GM18858 (cell line): ENCODE measurements at regions not wholly inside any gene's neighbourhood (a gene's known extent, or its start where the extent isn't known, plus 50 kb on each side); places are given as distances from the start of the nearest gene placed in this dataset.
"Not testable (repeated sequence)": the region's sequence is repeated elsewhere in the genome, so short reads cannot be mapped to it uniquely, and the experiment has no call there.

Source experiments
- ATAC-seq: cut with Tn5 transposase; IDR thresholded peaks from one replicate; pipeline ENCODE4 v1.9.1; 2021; ENCODE audit not compliant: unreplicated experiment

DNA sequence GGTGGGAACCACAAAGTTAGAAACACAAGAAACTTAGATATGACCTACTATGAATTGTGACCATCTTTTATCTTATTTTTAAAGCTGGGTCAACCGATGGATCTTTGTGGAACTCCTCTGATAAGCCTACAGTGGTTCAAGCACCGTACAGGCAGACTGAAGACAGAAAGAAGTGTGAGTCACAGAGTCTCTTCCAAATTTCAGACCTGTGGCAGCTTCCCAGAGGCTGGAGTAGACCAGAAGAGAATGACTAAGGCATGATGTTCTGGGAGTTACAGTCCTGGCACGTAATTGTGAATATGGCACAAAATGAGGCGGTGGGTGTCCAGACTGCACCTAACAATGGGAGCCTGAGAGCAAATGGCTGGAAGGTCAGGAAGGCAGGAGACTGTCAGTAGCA is 70.0 kb downstream of the LMO4 start:
- no peak for ATAC-seq

- no peak for ATAC-seq
Measured at GRCh38 chr1:87399264-87399663, 70.6 kb downstream of the LMO4 start.

DNA sequence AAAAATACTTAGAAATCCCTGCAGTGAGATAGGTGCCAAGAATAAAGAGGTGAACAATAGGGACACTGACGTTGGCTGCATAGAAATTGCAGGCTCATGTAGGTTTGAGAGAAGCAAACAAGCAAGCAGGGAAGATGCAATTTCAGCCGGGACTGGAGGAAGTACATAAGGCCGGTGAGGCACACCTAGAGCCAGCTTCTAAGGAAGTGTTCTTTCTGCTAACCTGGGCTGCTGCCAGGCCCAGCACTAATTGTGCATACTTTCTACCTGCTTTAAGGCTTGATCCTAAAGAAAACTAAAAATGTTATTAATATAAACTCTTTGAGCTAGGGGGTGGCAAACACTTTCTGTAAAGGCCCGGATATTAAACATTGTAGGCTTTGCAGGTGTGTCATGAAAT is 71.0 kb downstream of the LMO4 start:
- ATAC-seq = no peak

- ATAC-seq = no peak
Measured at GRCh38 chr1:87400813-87401212, 72.1 kb downstream of the LMO4 start.

DNA sequence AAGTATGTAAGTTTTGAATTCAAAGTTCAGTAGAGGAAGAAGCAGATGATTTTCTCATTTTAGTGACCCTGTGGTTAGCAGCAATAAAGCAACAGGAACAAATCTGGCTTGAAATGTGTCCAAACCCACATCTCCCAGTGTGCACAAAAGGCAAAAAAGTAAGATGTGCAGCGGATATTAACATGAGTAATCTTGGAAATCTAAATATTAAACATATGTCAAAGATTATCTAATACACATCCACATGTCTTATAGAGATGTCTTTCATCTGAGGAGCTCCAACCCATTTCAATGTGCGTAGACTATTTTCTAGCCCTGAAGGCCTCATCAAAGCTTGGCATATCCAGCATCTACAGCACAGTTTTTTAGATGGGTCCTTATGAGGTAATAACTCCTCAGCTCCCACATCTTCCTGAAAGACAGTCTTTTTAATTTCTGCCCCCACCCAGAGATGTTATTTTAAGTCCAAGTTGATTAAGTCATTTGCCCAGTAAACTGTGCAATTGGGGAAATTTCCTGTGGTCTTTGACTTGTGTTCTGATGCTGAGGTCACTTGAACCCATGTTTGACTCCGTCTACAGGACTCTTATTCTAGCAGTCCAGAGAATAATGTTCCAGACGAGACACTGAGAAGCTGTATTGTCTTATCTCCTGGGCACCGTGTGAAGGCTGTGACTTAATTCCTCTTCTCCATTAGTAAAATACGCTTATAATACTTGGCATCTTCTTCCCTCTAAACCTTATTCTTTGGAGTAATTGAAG is 73.7 kb downstream of the LMO4 start:
- ATAC-seq = no peak

- no peak for ATAC-seq
Measured at GRCh38 chr1:87403061-87403820, 74.6 kb downstream of the LMO4 start.

DNA sequence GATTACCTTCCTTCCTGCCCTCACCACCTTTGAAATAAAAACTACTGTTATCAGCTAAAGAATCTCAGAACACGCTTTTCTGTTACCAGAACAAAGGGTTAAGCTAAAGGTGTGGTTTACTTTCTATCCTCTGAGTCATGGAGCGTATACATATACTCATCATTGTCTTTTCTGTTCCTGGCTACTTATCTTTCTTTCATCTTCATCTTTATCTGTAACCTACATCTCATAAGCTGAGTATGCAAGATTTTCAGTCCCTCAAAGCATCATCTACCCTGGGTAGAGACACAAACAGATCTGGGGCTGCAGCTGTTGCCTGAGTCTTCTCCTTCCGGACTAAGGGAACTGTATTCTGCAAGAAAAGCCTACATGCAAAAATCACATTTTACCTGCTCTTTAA is 75.6 kb downstream of the LMO4 start:
- ATAC-seq = no peak

DNA sequence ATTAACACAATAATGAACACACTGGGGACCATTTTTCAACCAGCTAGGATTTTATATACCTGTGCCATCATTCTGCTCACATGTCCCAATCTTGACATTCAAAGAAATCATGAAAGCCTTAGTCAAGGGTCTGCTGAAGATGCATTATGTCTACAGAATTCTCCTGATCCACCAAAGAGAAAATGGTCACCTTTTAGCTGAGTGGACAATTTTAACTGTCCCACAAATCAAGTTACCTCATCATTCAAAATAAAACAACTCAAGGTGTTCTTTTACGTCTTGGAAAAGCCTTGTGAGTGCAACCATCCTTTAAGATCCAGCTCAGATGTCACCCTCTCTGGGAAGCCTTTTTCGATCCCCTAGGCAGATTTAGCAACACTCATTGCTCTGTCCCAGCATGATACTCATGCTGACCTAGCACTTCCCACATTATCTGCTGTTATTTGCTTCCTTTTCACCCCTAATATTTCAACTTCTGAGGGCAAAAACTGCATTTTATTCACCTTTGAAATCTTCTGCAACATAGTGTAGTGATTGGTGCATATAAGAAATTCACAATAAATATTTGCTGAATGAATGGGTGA is 80.1 kb downstream of the LMO4 start:
- ATAC-seq = no peak

- ATAC-seq = no peak
Measured at GRCh38 chr1:87410776-87411480, 82.2 kb downstream of the LMO4 start.

DNA sequence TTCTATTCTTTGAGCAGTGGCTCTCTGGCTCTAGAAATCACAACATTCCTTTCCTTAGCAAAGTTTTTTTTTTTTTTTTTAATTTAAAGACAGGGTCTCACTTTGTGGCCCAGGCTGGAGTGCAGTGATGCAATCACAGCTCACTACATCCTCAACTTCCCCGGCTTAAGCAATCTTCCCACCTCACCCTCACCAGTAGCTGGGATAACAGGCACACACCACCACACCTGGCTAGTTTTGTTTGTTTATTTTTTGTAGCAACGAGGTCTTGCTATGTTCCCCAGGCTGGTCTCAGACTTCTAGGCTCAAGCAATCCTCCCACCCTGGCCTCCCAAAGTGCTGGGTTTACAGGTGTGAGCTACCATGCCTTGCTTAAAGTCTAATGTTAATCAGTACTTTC is 85.2 kb downstream of the LMO4 start:
- not testable (repeated sequence) for ATAC-seq

DNA sequence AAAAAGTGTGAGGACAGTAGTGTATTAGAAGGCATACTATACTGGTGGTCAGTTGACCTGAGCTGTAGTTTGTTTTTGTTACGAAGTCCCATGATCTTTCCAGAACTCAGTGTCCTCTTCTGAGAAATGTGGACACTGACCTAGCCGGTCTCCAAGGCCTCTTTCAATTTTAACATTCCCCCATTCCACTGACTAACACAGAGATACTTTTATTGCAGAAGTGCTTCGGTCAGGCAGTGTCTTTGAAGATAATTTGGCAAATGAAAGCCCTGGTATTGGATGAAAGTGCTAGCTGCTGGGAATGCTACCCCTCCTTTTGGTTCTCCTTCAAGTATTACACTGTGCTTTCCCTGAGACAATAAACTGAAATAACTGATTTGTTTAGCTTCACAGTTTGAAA is 89.4 kb downstream of the LMO4 start:
- ATAC-seq = no peak

DNA sequence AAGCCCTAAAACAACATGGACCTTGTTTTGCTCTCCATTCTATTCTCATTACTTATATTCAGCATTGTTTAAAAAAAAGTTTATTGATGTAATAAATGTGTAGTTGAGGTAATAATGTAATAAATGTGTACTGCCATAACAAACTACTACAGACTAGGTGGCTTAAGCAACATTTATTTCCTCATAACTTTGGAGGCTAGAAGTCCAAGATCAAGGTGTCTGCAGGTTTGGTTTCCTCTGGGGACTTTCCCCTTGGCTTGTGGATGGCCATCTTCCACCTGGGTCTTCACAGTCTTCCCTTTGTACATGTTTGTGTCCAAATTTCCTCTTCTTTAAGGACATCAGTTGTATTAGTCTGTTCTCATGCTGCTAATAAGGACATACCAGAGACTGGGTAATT is 93.1 kb downstream of the LMO4 start:
- ATAC-seq = no peak

- no peak for ATAC-seq
Measured at GRCh38 chr1:87424541-87424940, 95.9 kb downstream of the LMO4 start.

GRCh38 chr1:87426463-87427249 is 98.0 kb downstream of the LMO4 start:
- no peak for ATAC-seq

GRCh38 chr1:87428367-87428766 is 99.7 kb downstream of the LMO4 start:
- ATAC-seq = no peak

DNA sequence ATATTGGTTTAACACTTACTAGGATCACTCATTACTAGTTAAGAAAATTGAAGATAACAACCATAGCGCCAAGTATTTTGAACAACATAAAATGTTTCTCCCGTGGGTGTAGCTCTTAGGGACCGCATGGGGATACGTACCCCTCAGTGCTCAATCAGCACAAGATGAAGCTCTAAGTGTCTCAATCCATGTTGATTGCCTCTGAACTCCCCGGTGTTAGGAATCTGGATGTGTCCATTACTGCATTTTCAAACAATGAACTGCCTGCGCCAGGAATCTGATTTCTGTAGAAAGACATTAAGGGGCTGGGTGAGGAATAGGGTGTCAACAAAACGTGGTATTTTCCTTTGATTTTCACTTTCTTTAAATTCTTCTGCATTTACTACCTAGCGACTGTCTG is 100.2 kb downstream of the LMO4 start:
- ATAC-seq = no peak

GRCh38 chr1:87432685-87433084 is 104.0 kb downstream of the LMO4 start:
- ATAC-seq = no peak

DNA sequence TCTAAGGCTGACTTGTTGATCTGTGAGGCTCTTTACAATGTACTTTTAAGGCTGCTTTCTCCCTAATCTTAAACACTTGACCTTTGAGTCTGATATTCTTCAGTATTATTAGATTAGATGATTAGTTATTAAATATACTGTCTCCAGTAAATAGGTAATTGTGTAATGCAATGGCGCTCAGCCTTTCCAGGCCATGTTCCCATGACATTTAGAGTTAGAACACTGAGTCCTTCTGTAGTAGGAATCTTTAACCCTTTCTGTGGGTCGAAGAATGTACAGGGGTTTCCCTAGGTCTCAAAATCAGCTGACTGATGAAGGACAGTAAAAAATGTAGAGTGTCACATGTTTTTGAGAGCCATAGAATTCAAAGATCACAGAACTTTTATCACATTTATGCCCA is 104.4 kb downstream of the LMO4 start:
- not testable (repeated sequence) for ATAC-seq

- peak; percentile 52 for ATAC-seq
Measured at GRCh38 chr1:87435484-87435883, 106.8 kb downstream of the LMO4 start.

- ATAC-seq = not testable (repeated sequence)
Measured at GRCh38 chr1:87436115-87436514, 107.4 kb downstream of the LMO4 start.

DNA sequence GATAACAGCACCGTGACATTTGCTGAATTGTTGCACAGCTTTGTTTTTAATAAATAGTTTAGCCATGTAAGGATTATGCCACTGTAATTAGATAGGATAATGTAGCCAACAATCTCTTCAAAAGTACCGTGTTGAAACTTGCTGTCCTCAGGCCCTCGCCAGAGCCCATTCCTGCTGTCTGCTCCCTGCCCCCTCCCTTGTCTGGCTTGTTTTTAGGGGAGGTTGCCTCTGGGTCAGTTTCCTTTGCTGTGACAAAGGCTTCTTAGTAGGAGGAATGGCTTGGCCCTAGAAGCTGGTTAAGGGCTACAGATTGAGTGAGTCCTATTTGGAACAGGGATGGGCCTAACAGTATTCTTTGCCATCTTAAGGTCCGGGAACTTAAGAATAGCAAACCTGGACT is 107.9 kb downstream of the LMO4 start:
- ATAC-seq = no peak
